Caco-2 (cell line): ENCODE measurements at regions not wholly inside any gene's neighbourhood (a gene's known extent, or its start where the extent isn't known, plus 50 kb on each side); places are given as distances from the start of the nearest gene placed in this dataset.

Source experiments
- BruUV-seq: library from RNA; stranded (reverse); fragments of 400-500 nt; replicated peaks from 2 replicates; lab custom pipeline; 2021; lab: Mats Ljungman, UMichigan
- CTCF ChIA-PET: fragments of 300-600 bp; sonication (Branson Sonifier 250); formaldehyde crosslinking; loops from one replicate; lab custom pipeline; 2022; ENCODE audit warnings: antibody characterized with exemption; lab: Charles Lee
- POLR2A ChIA-PET: fragments of 300-600 bp; sonication (Branson Sonifier 250); formaldehyde crosslinking; loops from one replicate; lab custom pipeline; 2022; ENCODE audit warnings: antibody characterized with exemption; lab: Charles Lee
- DNase-seq, 2 experiments: peaks; one replicate each; pipeline versions ENCODE4 v3.0.0 to v3.0.0-alpha.2; 2020 to 2022
- H3K27me3 ChIP-seq: replicated peaks from 2 replicates; pipeline ENCODE4 v1.6.0; 2011; ENCODE audit warnings: low read length; ENCODE audit not compliant: control insufficient read depth, insufficient read depth
- H3K36me3 ChIP-seq: 2 replicates; pipeline ENCODE4 v1.5.1; 2011; ENCODE audit warnings: low read length; ENCODE audit not compliant: control insufficient read depth, insufficient read depth
- H3K4me1 ChIP-seq: fragments of 250-450 bp; sonication (Bioruptor Pico); 2 replicates; pipeline ENCODE4 v1.5.1; 2020; ENCODE audit warnings: mild to moderate bottlenecking
- H3K4me3 ChIP-seq: 2 replicates; pipeline ENCODE4 v1.5.1; 2011; ENCODE audit warnings: low read depth, mild to moderate bottlenecking, control low read depth, low read length
- H3K9me3 ChIP-seq: fragments of 250-450 bp; sonication (Bioruptor Pico); 2 replicates; pipeline ENCODE4 v1.5.1; 2020; ENCODE audit warnings: mild to moderate bottlenecking, moderate library complexity
- H3K27ac Mint-ChIP-seq: one replicate; pipeline ENCODE4 v1.8.0; 2022; ENCODE audit warnings: mixed read lengths; ENCODE audit not compliant: unreplicated experiment
- H3K27me3 Mint-ChIP-seq: one replicate; pipeline ENCODE4 v1.8.0; 2022; ENCODE audit warnings: mixed read lengths; ENCODE audit not compliant: insufficient read depth, unreplicated experiment
- H3K36me3 Mint-ChIP-seq: one replicate; pipeline ENCODE4 v1.8.0; 2022; ENCODE audit warnings: mild to moderate bottlenecking, mixed read lengths; ENCODE audit not compliant: insufficient read depth, unreplicated experiment
- H3K4me1 Mint-ChIP-seq: one replicate; pipeline ENCODE4 v1.8.0; 2022; ENCODE audit warnings: low read depth, mixed read lengths; ENCODE audit not compliant: unreplicated experiment
- H3K4me3 Mint-ChIP-seq: one replicate; pipeline ENCODE4 v1.8.0; 2022; ENCODE audit warnings: mild to moderate bottlenecking, moderate library complexity, mixed read lengths; ENCODE audit not compliant: unreplicated experiment
- H3K9me3 Mint-ChIP-seq: one replicate; pipeline ENCODE4 v1.8.0; 2022; ENCODE audit warnings: mixed read lengths; ENCODE audit not compliant: unreplicated experiment
- intact Hi-C: fragments of 100-400 bp; cut with micrococcal nuclease; formaldehyde crosslinking; loops from one replicate; pipeline ENCODE4 v1.10.0; 2022; ENCODE audit not compliant: unreplicated experiment
- TF ChIP-seq, protein P1 (sequence below), 2 experiments: fragments of 200-600 bp in 1 of 2; IDR thresholded peaks; 1 replicate in 1 of 2; 2 replicates in 1 of 2; pipeline versions ENCODE4 v1.5.1 to v1.8.0; 2011 to 2022; ENCODE audit warnings: antibody characterized with exemption in 1 of 2, control low read depth in 1 of 2, inconsistent platforms in 1 of 2, low read depth in 1 of 2, low read length in 1 of 2, mild to moderate bottlenecking in 1 of 2, moderate library complexity in 1 of 2; ENCODE audit not compliant: insufficient read depth in 1 of 2, severe bottlenecking in 1 of 2, unreplicated experiment in 1 of 2

DNA sequence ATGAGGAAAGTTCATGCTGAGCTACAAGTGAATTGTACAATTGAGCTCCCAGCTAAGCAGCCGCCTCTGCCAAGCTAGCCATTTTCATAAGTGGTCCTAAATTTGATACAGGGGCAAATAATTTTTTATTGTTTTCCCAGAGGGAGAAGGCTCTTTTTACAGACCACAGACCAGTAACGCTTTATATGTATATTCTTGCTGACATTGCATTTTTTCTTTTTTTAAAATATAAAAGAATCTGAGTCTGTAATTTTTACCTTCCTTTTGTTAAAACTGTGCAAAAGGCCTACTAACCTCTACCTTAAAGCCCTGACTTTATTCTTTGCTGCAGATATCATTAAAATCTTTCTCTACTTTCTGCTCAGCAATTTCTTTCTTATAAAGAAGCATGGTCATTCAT lies 501.2 kb upstream of the INTU start:
- POLR2A ChIA-PET: no interaction called here
- Mint-ChIP-seq H3K4me3 (no peak overlapping the region), H3K4me1 (no peaks in the 10 kb centered on the region), H3K36me3 (no peaks in the 10 kb centered on the region), H3K9me3 (no peaks in the 10 kb centered on the region), H3K27ac (no peak overlapping the region), H3K27me3 (no peaks in the 10 kb centered on the region)
- CTCF ChIA-PET: no interaction called here
- H3K36me3 ChIP-seq: no peaks in the 10 kb centered on the region
- intact Hi-C loops: no loop called here
- no peak for DNase-seq
- no peaks in the 10 kb centered on the region for H3K27me3 ChIP-seq
- H3K9me3 ChIP-seq: no peaks in the 10 kb centered on the region
- H3K4me3 ChIP-seq: no peak overlapping the region
- H3K4me1 ChIP-seq: no peaks in the 10 kb centered on the region
- no TSS peak for BruUV-seq
- TF ChIP-seq, protein P1, sequence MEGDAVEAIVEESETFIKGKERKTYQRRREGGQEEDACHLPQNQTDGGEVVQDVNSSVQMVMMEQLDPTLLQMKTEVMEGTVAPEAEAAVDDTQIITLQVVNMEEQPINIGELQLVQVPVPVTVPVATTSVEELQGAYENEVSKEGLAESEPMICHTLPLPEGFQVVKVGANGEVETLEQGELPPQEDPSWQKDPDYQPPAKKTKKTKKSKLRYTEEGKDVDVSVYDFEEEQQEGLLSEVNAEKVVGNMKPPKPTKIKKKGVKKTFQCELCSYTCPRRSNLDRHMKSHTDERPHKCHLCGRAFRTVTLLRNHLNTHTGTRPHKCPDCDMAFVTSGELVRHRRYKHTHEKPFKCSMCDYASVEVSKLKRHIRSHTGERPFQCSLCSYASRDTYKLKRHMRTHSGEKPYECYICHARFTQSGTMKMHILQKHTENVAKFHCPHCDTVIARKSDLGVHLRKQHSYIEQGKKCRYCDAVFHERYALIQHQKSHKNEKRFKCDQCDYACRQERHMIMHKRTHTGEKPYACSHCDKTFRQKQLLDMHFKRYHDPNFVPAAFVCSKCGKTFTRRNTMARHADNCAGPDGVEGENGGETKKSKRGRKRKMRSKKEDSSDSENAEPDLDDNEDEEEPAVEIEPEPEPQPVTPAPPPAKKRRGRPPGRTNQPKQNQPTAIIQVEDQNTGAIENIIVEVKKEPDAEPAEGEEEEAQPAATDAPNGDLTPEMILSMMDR (IDR thresholded peaks at IDR 0.05; ENCODE audit: insufficient read depth in 1 of 2, low read depth in 1 of 2, low read length in 1 of 2, severe bottlenecking in 1 of 2, unreplicated experiment in 1 of 2): no peak

- H3K4me1 ChIP-seq: no peaks in the 10 kb centered on the region
- CTCF ChIA-PET: no interaction called here
- intact Hi-C loops: no loop called here
- H3K27me3 ChIP-seq: no peaks in the 10 kb centered on the region
- BruUV-seq: no TSS peak
- H3K9me3 ChIP-seq: no peaks in the 10 kb centered on the region
- TF ChIP-seq, protein P1 (IDR thresholded peaks at IDR 0.05; ENCODE audit: insufficient read depth in 1 of 2, low read depth in 1 of 2, low read length in 1 of 2, severe bottlenecking in 1 of 2, unreplicated experiment in 1 of 2): no peak
- Mint-ChIP-seq H3K9me3 (no peaks in the 10 kb centered on the region), H3K27me3 (no peaks in the 10 kb centered on the region), H3K4me1 (no peaks in the 10 kb centered on the region), H3K4me3 (no peak overlapping the region), H3K27ac (no peak overlapping the region), H3K36me3 (no peaks in the 10 kb centered on the region)
- no peaks in the 10 kb centered on the region for H3K36me3 ChIP-seq
- POLR2A ChIA-PET: no interaction called here
- no peak for DNase-seq
- H3K4me3 ChIP-seq: no peak overlapping the region
Measured at GRCh38 chr4:127134490-127134889, 498.3 kb upstream of the INTU start.

DNA sequence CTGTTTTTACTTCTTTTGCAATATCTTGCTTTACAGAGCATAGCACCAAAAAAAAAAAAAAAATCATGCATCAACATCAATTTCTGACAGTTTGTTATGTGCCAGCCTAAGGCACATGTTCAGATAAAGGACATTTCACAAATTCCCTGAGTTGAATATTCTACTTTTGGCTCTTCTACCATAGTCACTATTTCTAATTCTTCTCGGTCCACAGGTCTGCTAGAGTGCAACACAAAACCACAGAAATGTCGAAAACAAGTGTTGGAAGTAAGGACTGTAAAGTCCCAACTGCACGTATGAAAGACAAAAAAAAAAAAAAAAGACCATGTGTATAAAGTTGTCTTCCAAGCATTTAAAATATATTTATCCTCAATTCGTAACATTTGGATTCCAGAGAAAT lies 494.2 kb upstream of the INTU start:
- no TSS peak for BruUV-seq
- H3K4me1 ChIP-seq: no peaks in the 10 kb centered on the region
- H3K36me3 ChIP-seq: no peaks in the 10 kb centered on the region
- no peak overlapping the region for H3K4me3 ChIP-seq
- H3K36me3 Mint-ChIP-seq: no peaks in the 10 kb centered on the region
- no peak for DNase-seq
- H3K4me1 Mint-ChIP-seq: no peaks in the 10 kb centered on the region
- no peaks in the 10 kb centered on the region for H3K9me3 ChIP-seq
- H3K9me3 Mint-ChIP-seq: no peaks in the 10 kb centered on the region
- TF ChIP-seq, protein P1 (IDR thresholded peaks at IDR 0.05; ENCODE audit: insufficient read depth in 1 of 2, low read depth in 1 of 2, low read length in 1 of 2, severe bottlenecking in 1 of 2, unreplicated experiment in 1 of 2): no peak
- H3K27me3 ChIP-seq: no peaks in the 10 kb centered on the region
- H3K27me3 Mint-ChIP-seq: no peaks in the 10 kb centered on the region
- no peak overlapping the region for H3K4me3 Mint-ChIP-seq
- intact Hi-C loops: no loop called here
- ChIA-PET POLR2A (no interaction called here), CTCF (no interaction called here)
- H3K27ac Mint-ChIP-seq: no peak overlapping the region
